ENCODE measurements at regions not wholly inside any gene's neighbourhood (a gene's known extent, or its start where the extent isn't known, plus 50 kb on each side); places are given as distances from the start of the nearest gene placed in this dataset.

DNA sequence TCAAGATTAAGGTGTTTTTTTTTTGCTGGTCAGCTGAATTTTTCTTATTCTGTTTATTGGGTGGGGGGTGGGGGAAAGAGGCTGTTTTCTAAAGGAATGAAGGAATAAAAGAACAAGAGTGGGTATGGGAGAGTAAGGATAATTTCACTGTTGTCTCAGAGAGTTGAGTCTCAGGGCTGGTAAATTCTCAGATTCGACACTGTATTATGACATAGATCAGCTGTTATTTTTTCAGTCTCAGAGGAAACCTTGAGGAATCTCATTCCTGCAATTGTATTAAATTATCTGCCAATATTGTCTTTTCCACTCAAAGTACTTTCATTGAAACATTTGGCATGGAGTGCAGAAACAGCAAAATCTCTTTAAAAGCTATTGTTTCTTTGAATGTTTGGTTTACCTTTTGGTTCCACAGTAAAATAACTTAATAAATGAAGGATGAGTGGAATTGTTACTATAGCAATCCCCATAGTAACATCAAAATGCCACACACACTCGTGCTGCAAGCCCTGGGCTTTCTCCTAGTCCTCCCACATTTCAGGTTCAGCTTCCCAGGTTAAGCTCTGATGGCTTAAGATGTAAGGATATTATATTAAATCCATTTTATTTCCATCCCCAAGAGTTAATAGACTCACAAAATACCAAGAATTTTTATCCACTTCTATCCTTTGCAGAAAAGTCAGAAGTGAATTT, 478.7 kb upstream of the TCF4 start:
- no peak for DNase-seq

DNA sequence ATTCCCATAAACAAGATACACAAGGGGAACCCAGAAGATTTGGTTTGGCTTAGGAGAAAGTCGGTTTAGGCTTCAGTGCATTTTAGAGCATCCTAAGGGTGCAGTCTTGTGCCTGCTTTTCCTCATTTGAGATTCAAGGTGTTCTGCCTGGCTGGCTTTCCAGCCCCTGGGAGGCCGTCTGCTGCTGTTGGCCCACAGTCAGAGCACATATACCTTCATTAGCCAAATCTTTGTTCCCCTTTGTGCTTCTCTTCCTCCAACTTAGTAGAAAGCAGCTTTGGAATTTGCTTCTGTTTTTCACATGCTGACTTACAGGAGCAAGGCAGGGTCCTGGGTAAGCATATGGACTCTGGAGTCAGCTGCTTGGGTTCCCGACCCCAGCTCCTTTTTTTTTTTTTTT, 477.1 kb upstream of the TCF4 start:
- DNase-seq = no peak

DNA sequence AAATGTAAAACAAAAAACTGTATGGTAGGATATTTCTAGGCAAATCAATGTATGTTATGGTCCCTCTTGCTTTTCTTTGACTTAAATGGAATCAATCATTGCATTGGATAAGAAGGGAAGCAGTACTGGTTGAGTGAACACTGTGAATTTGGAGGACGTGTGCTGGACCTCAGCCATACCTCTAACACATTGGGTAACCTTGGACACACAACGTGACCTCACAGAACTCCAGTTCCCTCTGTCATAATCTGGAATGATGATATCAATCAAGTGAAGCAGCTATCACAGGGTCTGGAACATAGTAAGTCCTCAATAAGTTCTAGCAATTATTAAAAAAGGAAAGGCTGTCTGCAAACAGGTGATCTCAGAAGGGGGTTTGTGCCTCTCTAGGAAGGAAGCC, 474.9 kb upstream of the TCF4 start:
- no peak for DNase-seq

DNA sequence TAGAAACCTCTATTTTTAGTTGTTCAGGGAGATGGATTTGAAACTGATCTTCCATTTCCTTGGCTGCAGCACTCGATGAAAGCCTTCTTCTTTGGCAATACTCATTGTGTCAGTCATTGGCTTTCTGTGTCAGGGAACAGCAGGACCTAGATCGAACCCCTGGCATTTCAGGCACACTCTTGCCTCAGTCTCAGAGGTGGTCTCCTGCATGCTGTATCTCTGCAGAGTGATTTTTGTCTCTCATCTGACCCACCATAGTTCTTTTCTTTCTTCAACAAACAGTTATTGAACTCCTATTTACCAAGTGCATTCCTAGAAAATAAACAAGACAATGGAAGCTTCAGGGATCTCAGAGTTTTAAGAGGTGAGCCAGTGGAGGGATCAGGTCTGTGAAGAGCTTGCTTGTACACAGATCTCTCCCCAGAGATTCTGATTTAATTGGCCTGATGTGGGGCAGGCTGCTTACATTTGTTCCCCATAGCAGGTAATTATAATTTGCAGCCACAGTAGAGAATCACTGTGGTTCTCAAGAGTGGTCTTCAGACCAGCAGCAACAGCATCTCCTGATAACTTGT, 473.1 kb upstream of the TCF4 start:
- DNase-seq = no peak

DNA sequence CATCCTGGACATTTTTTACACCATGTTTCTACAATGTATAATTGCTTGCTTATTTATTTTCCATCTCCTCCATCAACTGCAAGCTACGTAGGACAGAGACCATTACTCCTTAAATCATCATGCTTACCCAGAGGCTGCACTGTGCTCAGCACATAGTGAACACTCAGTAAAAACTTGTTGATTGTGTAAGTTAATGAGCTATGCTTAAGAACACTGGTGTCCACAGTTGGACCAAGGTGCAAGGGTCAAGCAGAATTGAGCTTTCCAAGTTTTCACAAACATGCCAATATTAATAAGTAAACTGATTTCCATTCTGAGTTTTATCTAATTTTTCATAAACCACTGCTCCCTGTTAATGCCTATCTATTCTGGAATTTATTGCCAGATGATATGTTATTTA, 464.2 kb upstream of the TCF4 start:
- DNase-seq = no peak

DNA sequence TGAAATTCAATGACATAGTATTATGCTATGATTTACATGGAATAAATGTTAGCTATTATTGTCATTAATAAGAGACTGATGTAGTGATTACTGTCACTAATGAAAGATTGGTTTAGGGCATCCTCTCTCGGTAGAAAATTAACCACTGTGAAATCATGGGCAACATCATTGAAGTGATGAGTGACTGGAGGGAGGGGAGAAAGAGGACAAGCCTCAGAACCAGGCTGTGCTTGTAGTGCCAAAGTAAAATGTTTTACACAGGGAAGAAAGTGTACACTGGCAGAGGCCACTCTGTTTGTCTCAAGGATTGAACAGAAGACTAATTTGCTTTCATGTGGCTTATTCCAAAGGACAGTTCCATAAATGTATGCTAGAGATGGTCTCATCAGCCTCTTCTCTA, 456.2 kb upstream of the TCF4 start:
- no peak for DNase-seq

DNA sequence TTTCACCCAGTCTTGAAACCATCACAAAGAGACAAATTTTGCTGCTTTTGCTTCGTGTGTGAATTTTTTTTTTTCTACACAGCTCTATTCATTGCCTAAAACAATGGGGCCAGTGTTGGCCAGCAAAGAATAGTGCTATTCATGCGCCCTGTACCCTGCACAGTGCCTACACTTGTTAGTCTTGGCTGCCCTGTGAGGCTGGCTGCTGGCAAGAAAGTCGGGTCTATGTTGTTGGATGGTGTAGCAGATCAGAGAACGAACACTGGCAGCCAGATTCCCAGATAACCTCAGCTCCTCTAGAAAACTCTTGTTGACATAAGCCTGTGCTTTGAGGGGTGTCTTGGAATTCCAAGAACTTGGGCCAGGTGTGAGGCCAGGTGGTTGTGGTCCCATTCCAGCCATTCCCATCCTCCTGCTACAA, 455.7 kb upstream of the TCF4 start:
- DNase-seq = no peak

DNA sequence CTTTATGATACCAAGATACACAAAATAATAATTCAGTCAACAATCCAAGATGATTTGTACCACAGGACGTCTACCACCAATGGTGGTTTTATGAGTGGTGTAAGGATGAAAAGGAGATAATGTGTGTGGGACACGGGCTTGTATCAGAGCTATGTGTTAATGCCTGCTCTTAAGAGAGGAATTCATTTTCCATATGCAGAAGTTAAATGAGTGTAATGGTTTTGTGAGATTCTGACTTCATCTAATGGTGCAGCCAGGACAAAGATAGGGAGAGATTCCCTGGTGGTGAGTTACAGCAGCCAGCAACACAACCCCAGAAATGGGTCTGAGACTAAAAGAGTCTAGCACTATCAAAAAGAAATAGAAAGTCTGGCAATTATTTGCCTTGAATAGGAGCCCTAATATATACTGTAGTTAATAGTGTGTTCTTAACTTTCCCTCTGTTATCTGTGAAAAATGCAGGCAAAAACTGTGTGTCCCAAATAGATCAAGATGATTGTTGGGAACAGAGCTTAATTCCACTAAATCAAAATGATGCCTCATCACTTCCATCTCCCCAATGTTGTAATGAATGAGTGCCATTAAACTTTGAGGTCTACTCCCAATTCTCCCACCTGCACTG, 455.0 kb upstream of the TCF4 start:
- no peak for DNase-seq

DNA sequence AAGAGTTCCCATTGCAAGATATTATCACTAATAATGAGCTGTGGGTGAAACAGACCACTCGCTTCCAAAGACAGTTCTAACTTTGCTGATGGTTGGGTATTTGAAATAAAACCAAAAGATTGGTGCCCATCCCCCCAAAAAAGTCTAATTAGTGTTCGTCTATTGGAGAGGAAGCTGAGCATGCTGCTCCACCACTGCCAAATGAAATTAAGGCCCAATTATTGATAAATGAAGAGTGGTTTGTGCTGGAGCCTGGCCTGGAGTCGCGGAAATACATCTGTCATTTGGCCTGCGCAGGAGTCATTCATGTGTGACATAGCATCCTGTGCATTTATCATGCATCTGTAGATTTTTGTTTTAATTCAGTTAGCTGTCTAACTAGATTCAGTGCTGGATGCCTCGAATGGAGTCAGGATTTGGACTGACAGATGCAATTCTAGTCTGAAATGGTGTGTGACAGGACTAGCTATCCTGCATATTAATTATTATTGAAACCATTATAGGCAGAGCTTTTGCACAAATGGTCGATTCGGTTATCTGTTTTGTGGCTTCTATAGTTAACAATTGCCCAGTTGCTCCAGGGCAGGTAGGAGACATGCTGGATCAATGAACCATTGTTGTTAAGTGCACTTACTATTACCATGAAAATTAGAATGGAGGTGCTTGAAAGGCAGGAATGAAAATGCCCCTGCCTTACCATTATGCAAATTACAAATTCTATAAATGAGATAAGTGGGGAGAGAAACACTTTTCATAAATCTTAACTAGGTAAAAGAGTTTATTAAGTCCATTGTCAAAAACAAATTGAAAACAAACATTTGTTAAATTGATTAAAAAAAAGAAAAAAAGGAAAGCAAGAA, 450.4 kb upstream of the TCF4 start:
- peak; percentile 87 for DNase-seq

DNA sequence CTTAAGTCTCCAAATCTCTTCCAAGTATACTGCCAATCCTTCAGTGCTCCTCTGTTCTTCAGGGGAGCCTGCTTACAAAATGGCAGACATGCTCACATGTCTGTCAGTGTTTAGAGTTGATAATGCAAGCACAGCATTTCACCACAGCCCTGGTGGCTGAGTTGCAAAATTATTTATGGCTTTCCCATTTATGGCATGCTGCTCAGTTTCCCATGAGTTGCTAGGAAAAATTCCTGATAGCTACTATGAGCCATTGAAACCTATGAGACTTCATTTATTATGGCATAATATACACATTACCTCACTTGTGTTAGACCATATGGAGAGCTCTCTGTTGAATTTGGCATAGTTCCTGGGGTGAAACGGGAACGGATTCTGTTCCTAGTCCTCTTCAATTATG, 448.7 kb upstream of the TCF4 start:
- peak; percentile 92 for DNase-seq

DNA sequence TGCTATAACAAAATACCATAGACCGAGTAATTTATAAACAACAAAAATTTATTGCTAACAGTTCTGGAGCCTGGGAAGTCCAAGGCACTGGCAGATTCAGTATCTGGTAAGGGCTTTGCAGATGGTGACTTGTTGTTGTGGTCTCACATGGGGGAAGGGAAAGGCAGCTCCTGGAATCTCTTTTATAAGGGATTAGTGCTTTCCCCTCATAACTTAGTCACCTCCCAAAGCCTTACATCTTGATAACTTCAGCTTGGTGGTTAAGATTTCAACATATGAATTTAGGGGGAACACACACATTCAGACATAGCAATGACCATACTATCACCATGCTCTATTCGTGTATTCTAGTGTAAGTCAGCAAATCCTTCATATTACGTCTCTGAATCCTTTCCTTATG, 447.6 kb upstream of the TCF4 start:
- no peak for DNase-seq

DNA sequence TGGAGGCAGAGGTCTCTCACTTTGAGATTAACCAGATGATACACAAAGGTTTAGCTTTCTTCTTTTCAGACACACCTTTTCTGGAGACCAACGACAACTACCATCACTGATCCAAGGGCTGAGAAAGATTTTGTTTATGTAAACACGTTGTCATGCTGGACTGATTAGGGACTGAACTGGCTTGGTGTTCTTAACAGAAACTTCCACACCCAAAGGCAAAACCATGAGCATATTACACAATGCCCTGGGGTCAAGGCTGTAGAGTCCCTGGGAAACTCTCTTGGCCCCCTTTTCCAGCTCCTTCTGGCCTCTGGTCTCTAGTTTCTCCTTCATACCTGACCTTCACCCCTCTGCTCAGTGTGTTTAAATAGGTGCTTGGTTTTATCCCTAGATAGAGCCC, 447.0 kb upstream of the TCF4 start:
- no peak for DNase-seq

DNA sequence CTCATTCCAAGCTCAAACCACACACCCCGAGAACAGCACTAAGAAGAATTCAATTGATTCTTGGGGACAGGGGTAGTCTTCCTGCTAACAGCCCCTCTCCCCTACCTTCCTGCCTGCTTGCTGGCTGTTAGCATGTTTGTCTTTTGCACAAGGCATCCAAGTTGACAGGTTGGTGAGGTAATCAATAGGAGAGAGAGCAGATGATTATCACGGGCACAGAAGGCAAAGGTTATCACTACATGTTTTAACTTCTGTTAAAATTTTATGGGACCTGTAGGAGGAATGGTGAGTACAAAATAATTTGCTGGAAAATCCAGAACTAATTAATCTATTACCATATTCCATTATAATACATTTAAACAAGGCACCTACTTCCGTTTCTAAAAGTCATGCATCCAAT, 442.1 kb upstream of the TCF4 start:
- no peak for DNase-seq

DNA sequence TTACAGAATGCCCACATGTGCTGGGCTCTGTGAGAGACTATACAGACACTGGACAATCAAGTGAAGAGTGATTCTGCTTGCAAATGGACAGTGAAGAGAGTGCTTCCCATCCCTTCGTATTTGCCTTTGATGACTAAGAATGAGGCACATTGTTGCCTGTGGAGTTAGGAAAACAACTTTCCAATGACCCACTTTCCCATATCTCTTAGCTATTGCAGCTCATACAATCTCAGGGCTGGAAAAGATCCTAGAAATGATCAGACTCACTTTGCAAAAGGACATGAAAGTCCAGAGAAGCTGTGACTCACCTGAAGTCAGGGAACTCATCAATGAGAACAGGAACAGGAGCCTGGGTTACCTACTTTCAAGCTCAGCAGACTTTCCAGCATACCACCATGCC, 440.5 kb upstream of the TCF4 start:
- DNase-seq = no peak

DNA sequence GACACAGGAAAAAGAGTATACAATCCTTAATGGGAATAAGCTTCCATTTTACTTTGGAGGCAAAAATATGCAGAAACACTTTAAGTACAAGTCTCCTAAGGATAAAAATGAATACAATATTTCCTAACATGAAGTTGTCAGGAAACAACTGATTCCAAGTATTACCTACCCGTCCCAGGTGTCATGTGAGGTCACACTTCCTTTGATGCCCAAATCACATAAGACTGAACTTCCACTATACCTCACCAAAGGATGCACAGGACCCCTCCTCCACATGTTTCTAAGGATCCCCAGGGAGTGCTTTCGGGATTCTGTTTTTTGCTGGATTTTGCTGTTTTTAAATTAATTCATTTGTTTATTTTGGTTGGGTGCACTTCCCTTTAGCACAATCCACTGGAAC, 438.5 kb upstream of the TCF4 start:
- DNase-seq = no peak

DNA sequence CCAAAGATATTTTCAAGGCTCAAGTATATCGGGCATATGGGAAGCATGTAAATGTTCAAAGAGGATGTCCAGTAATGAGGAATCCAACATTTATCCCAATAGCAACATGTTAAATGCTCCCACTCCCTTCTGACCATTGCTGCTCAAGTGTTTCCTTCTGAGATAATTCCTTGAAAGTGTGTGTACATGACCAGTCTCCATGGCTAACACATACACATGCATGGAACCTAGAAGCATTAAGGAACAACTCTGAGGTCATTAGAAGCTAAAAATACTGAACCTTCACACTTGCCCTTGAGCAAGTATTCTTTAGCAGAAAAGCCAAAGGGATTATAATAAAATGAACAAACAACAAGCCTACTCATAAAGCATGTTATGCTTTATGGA, 433.8 kb upstream of the TCF4 start:
- no peak for DNase-seq

DNA sequence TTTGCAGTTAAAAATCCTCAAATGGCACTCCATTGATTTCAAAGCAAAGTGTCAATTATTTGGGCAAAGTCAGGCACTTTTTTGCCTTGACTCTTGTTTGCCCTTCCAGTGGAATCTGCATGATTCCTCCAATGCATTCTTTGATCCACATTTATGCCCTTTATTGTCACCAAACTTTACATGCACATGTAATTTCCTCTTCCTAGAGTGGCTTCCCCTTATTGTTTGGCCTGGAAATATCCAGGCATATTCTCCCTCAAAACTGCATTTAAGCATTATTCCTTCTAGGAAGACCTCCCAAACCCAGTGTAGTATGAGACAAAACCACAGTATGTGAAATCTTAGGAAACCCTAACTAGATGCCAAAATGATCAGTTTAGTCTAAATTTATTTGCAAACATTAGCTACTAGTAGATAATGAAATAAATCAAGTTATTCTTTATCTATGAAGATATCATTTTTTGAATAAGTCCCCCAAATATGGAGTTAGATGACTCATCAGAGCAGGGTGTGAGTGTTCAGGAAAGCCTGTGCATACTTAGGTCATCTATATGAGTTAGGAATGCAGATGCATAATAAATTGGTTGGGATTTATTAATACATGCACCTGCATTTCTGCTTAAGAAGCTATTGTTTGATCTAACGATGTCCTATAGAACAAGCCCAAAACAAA, 433.3 kb upstream of the TCF4 start:
- DNase-seq = no peak

DNA sequence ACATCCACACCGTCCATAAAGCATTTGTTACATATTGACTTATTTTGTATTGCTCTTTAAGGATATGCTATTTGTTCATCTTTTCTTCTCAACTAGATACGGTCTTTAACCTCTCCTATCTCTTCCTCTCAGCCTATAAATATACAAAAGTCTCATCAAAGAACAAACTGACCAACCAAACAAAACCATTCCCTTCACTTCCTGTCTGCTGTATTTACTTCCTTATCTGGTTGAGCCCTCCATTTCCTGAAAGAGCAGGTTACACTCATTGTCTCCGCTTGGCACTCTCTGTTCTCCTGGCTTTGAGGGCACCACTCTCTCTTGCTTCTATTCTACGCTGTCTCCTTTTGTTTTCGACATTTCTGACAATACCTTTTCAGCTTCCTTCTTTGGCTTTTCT, 431.9 kb upstream of the TCF4 start:
- DNase-seq = no peak

DNA sequence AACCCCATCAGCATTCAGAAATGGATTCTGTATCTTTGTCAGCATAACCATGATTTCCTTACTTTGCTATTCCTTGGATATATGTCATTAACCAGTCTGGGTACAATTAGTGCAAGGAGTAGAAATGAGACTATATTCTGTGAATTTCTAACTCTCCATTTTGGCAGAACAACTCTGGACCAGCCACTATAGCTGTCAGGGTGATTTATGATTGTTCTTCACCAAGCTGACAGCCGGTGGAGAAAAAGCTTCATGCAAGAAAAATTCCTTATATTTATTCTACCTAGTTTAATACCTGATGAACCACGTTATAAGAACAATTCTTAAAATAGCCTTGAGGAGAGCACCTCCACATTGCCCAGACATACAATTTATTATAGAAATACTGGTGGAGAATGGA, 431.2 kb upstream of the TCF4 start:
- DNase-seq = no peak

DNA sequence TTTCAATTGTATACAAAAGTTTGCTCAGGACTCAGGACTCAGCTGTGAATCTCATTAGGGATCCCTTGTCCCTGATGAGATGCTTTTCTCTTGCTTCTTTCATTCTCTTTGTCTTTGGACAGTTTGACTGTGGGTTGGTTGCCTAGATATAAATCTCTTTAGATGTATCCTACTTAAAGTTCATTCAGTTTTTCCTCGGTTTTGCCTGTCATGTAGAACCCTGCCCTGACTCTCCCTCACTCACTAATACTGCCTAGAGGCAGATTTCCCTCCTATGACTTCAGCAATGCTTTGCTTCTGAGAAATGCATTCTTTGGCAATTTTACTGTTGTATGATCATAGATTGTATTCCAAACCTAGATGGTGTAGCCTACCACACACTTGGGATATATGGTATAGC, 421.4 kb upstream of the TCF4 start:
- DNase-seq = no peak

DNA sequence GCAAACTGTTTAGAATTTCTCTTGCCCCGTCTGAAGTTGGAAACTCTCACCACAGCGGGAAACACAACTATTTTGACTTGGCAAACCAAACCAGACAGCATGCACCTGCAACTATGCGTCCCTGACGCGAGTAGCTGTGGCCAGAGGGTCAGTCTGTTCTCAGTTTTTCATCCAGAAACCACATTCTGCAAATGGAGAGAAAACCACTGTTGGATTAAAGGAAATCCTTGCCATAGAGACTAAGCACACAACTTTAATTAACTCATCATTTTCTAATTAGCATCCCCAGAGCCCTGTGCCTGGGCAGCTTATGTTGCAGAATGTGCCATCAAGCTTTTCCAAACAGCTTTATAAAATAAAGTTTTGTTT, 415.7 kb upstream of the TCF4 start:
- DNase-seq = no peak

DNA sequence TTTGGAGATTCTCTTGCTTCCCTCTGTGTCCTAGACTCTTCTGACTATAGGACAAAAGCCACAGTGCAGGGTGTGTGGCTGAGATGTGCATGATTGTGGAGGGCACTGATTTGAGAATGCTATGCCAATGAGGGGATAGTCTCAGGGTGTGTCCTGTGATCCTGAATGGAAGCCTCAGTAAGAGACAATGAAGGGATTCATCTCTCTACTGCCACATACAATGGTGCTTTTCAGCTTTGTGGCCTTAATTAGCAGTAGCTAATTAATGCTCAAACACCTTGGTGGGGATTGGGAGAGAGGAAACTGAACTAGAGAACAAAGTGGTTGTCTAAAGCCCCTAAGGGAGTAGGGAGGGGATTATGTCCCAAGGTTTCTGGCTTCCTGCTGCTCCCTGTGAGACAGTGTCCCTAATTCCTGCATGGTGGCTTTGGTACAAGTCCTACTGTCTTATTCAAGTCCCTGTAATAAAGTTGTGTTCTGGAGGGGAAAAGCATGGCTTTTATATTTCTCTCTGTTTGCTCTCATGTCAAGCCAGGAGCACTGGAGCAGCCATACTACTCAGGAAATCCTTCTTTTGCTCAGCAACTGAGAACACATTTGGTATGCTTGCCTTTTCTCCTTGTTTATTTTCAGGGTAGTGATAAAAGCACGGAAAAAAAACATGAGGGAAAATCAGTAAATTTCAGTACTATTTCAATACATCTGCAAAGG, 415.2 kb upstream of the TCF4 start:
- no peak for DNase-seq

DNA sequence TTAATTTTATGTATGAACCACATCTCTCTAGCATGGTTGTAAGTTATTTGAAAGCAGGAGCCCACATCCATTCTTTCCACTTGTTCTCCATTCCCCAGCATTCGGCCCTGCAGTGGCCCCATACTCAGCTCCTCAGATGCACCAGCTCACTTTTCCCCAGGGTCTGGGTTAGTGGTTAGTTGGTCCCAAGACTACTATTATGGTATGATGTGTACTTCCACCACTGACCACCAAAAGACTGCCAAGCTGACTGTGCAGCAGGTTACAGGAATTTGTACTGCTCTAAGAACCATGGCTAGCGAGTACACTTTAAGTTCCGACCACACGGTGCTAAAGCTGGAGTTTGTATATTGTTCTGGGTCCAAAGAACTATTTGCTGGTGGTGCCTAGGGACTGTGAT, 413.6 kb upstream of the TCF4 start:
- DNase-seq = no peak

Measured in NCI-H1694 (cell line).